GM19455 (cell line): ENCODE measurements at regions not wholly inside any gene's neighbourhood (a gene's known extent, or its start where the extent isn't known, plus 50 kb on each side); places are given as distances from the start of the nearest gene placed in this dataset.

ENCODE experiments used
- ATAC-seq: cut with Tn5 transposase; IDR thresholded peaks from one replicate; pipeline ENCODE4 v1.9.1; 2021; ENCODE audit not compliant: unreplicated experiment

- ATAC-seq, result no peak
Observed at GRCh38 chr6:155738602-155739105, 283.0 kb upstream of the NOX3 start.

- no peak for ATAC-seq
Observed at GRCh38 chr6:155717374-155717773, 261.7 kb upstream of the NOX3 start.

- ATAC-seq, result no peak
Observed at GRCh38 chr6:155710704-155711103, 255.1 kb upstream of the NOX3 start.

GRCh38 chr6:155709262-155709661 is 253.6 kb upstream of the NOX3 start:
- no peak for ATAC-seq

GRCh38 chr6:155708100-155708499 is 252.5 kb upstream of the NOX3 start:
- ATAC-seq, result no peak

- no peak for ATAC-seq
Observed at GRCh38 chr6:155706806-155707205, 251.2 kb upstream of the NOX3 start.

- no peak for ATAC-seq
Observed at GRCh38 chr6:155706341-155706740, 250.7 kb upstream of the NOX3 start.

GRCh38 chr6:155701342-155701741 is 245.7 kb upstream of the NOX3 start:
- ATAC-seq, result no peak

- no peak for ATAC-seq
Observed at GRCh38 chr6:155695495-155695894, 239.9 kb upstream of the NOX3 start.

GRCh38 chr6:155694419-155694790 is 238.8 kb upstream of the NOX3 start:
- no peak for ATAC-seq

- ATAC-seq, result no peak
Observed at GRCh38 chr6:155693573-155694418, 238.2 kb upstream of the NOX3 start.

GRCh38 chr6:155690820-155691219 is 235.2 kb upstream of the NOX3 start:
- no peak for ATAC-seq

GRCh38 chr6:155687645-155688044 is 232.0 kb upstream of the NOX3 start:
- ATAC-seq, result no peak

GRCh38 chr6:155684416-155685196 is 229.0 kb upstream of the NOX3 start:
- ATAC-seq, result no peak

GRCh38 chr6:155678361-155678760 is 222.7 kb upstream of the NOX3 start:
- ATAC-seq, result no peak

GRCh38 chr6:155676346-155676745 is 220.7 kb upstream of the NOX3 start:
- ATAC-seq, result no peak

GRCh38 chr6:155670655-155671054 is 215.0 kb upstream of the NOX3 start:
- ATAC-seq, result no peak

- ATAC-seq, result no peak
Observed at GRCh38 chr6:155660251-155660977, 204.8 kb upstream of the NOX3 start.

GRCh38 chr6:155656024-155656423 is 200.4 kb upstream of the NOX3 start:
- no peak for ATAC-seq

- no peak for ATAC-seq
Observed at GRCh38 chr6:155654474-155654873, 198.8 kb upstream of the NOX3 start.

GRCh38 chr6:155648301-155648700 is 192.7 kb upstream of the NOX3 start:
- no peak for ATAC-seq
